IPS-15b (cell line): ENCODE measurements at regions not wholly inside any gene's neighbourhood (a gene's known extent, or its start where the extent isn't known, plus 50 kb on each side); places are given as distances from the start of the nearest gene placed in this dataset.
"Not testable (repeated sequence)": the region's sequence is repeated elsewhere in the genome, so short reads cannot be mapped to it uniquely, and the experiment has no call there.

Experiments
- H3K27me3 ChIP-seq: one replicate; pipeline ENCODE4 v1.6.1; 2013; ENCODE audit warnings: low read length; ENCODE audit not compliant: control insufficient read depth, insufficient read depth
- H3K36me3 ChIP-seq: one replicate; pipeline ENCODE4 v1.6.1; 2013; ENCODE audit warnings: low read length; ENCODE audit not compliant: control insufficient read depth, insufficient read depth
- H3K4me1 ChIP-seq: one replicate; pipeline ENCODE4 v1.6.1; 2013; ENCODE audit warnings: mild to moderate bottlenecking, low read length; ENCODE audit not compliant: control insufficient read depth, insufficient read depth
- H3K4me3 ChIP-seq: one replicate; pipeline ENCODE4 v1.5.1; 2013; ENCODE audit warnings: low read depth, low read length
- H3K9ac ChIP-seq: one replicate; pipeline ENCODE4 v1.6.1; 2013; ENCODE audit warnings: low read depth, mild to moderate bottlenecking, low read length
- H3K9me3 ChIP-seq: one replicate; pipeline ENCODE4 v1.6.1; 2013; ENCODE audit warnings: mild to moderate bottlenecking, low read length; ENCODE audit not compliant: control insufficient read depth, insufficient read depth

GRCh38 chr7:45440776-45441175, 133.4 kb upstream of the ADCY1 start:
- not testable (repeated sequence) for H3K4me1 ChIP-seq, H3K36me3 ChIP-seq, H3K4me3 ChIP-seq, H3K9ac ChIP-seq, H3K27me3 ChIP-seq, H3K9me3 ChIP-seq

GRCh38 chr7:45443263-45443662, 130.9 kb upstream of the ADCY1 start:
- H3K36me3 ChIP-seq: no peaks in the 10 kb centered on the region
- H3K9ac ChIP-seq: no peak overlapping the region
- H3K9me3 ChIP-seq: no peaks in the 10 kb centered on the region
- H3K4me1 ChIP-seq: no peaks in the 10 kb centered on the region
- H3K4me3 ChIP-seq: no peak overlapping the region
- H3K27me3 ChIP-seq: no peaks in the 10 kb centered on the region

- Histone ChIP-seq H3K36me3 (no peaks in the 10 kb centered on the region), H3K9me3 (no peaks in the 10 kb centered on the region), H3K4me3 (no peak overlapping the region), H3K4me1 (no peaks in the 10 kb centered on the region), H3K27me3 (no peaks in the 10 kb centered on the region), H3K9ac (no peak overlapping the region)
Measured at GRCh38 chr7:45446195-45446944, 127.8 kb upstream of the ADCY1 start.

GRCh38 chr7:45447296-45447695, 126.9 kb upstream of the ADCY1 start:
- Histone ChIP-seq H3K27me3 (no peaks in the 10 kb centered on the region), H3K4me3 (no peak overlapping the region), H3K4me1 (no peaks in the 10 kb centered on the region), H3K9ac (no peak overlapping the region), H3K36me3 (no peaks in the 10 kb centered on the region), H3K9me3 (no peaks in the 10 kb centered on the region)

GRCh38 chr7:45450571-45451204, 123.5 kb upstream of the ADCY1 start:
- Histone ChIP-seq H3K27me3 (no peaks in the 10 kb centered on the region), H3K36me3 (no peaks in the 10 kb centered on the region), H3K4me1 (no peaks in the 10 kb centered on the region), H3K9ac (no peak overlapping the region), H3K9me3 (no peaks in the 10 kb centered on the region), H3K4me3 (no peak overlapping the region)

GRCh38 chr7:45451342-45452035, 122.7 kb upstream of the ADCY1 start:
- H3K4me1 ChIP-seq: no peaks in the 10 kb centered on the region
- H3K9ac ChIP-seq: no peak overlapping the region
- no peaks in the 10 kb centered on the region for H3K36me3 ChIP-seq
- no peaks in the 10 kb centered on the region for H3K27me3 ChIP-seq
- H3K4me3 ChIP-seq: no peak overlapping the region
- H3K9me3 ChIP-seq: no peaks in the 10 kb centered on the region

- no peaks in the 10 kb centered on the region for H3K4me1 ChIP-seq
- H3K9me3 ChIP-seq: no peaks in the 10 kb centered on the region
- H3K36me3 ChIP-seq: no peaks in the 10 kb centered on the region
- H3K4me3 ChIP-seq: no peak overlapping the region
- no peak overlapping the region for H3K9ac ChIP-seq
- no peaks in the 10 kb centered on the region for H3K27me3 ChIP-seq
Measured at GRCh38 chr7:45454771-45455170, 119.4 kb upstream of the ADCY1 start.

- no peak overlapping the region for H3K4me3 ChIP-seq
- H3K9ac ChIP-seq: no peak overlapping the region
- no peaks in the 10 kb centered on the region for H3K36me3 ChIP-seq
- no peaks in the 10 kb centered on the region for H3K9me3 ChIP-seq
- H3K27me3 ChIP-seq: no peaks in the 10 kb centered on the region
- no peaks in the 10 kb centered on the region for H3K4me1 ChIP-seq
Measured at GRCh38 chr7:45455662-45456061, 118.5 kb upstream of the ADCY1 start.

- H3K27me3 ChIP-seq: no peaks in the 10 kb centered on the region
- no peaks in the 10 kb centered on the region for H3K4me1 ChIP-seq
- no peaks in the 10 kb centered on the region for H3K36me3 ChIP-seq
- no peak overlapping the region for H3K4me3 ChIP-seq
- H3K9ac ChIP-seq: no peak overlapping the region
- H3K9me3 ChIP-seq: no peaks in the 10 kb centered on the region
Measured at GRCh38 chr7:45456105-45456504, 118.1 kb upstream of the ADCY1 start.

- Histone ChIP-seq H3K9me3 (no peaks in the 10 kb centered on the region), H3K36me3 (no peaks in the 10 kb centered on the region), H3K27me3 (no peaks in the 10 kb centered on the region), H3K9ac (no peak overlapping the region), H3K4me1 (no peaks in the 10 kb centered on the region), H3K4me3 (no peak overlapping the region)
Measured at GRCh38 chr7:45456747-45457524, 117.2 kb upstream of the ADCY1 start.

GRCh38 chr7:45457591-45457990, 116.6 kb upstream of the ADCY1 start:
- Histone ChIP-seq H3K9me3 (no peaks in the 10 kb centered on the region), H3K27me3 (no peaks in the 10 kb centered on the region), H3K4me3 (no peak overlapping the region), H3K36me3 (no peaks in the 10 kb centered on the region), H3K4me1 (no peaks in the 10 kb centered on the region), H3K9ac (no peak overlapping the region)
